WTC11 (cell line): ENCODE measurements at regions not wholly inside any gene's neighbourhood (a gene's known extent, or its start where the extent isn't known, plus 50 kb on each side); places are given as distances from the start of the nearest gene placed in this dataset.

ENCODE experiments used
- CREB1 ChIP-seq: sonication (generic); formaldehyde crosslinking; IDR thresholded peaks from 2 replicates; pipeline ENCODE4 v1.8.0; 2023; ENCODE audit warnings: mild to moderate bottlenecking, missing genetic modification reagents
- CTCF ChIP-seq: fragments of 200-600 bp; IDR thresholded peaks from 2 replicates; pipeline ENCODE4 v1.8.0; 2022; ENCODE audit warnings: antibody characterized with exemption
- E2F4 ChIP-seq: sonication (generic); formaldehyde crosslinking; IDR thresholded peaks from 2 replicates; pipeline ENCODE4 v1.8.1; 2022; ENCODE audit warnings: low read depth, mild to moderate bottlenecking, moderate library complexity, missing genetic modification reagents, borderline replicate concordance
- E2F5 ChIP-seq: sonication (generic); formaldehyde crosslinking; IDR thresholded peaks from 2 replicates; pipeline ENCODE4 v1.8.1; 2022; ENCODE audit warnings: mild to moderate bottlenecking, moderate library complexity, missing genetic modification reagents
- JUN ChIP-seq: sonication (generic); formaldehyde crosslinking; IDR thresholded peaks from 2 replicates; pipeline ENCODE4 v1.8.0; 2023; ENCODE audit warnings: mild to moderate bottlenecking, missing genetic modification reagents
- NFATC4 ChIP-seq: fragments of 250-450 bp; sonication (Bioruptor Pico); IDR thresholded peaks from 2 replicates; pipeline ENCODE4 v1.9.0; 2021; ENCODE audit warnings: mild to moderate bottlenecking
- RELA ChIP-seq: sonication (generic); formaldehyde crosslinking; IDR thresholded peaks from 2 replicates; pipeline ENCODE4 v1.8.1; 2022; ENCODE audit warnings: missing genetic modification reagents, mild to moderate bottlenecking, borderline replicate concordance
- ZNF138 ChIP-seq: sonication (generic); formaldehyde crosslinking; conservative IDR thresholded peaks from 2 replicates; pipeline ENCODE4 v1.8.1; 2022; ENCODE audit warnings: mild to moderate bottlenecking, moderate library complexity, missing genetic modification reagents
- TF ChIP-seq, protein P1 (sequence below): sonication (generic); formaldehyde crosslinking; IDR thresholded peaks from 2 replicates; pipeline ENCODE4 v1.8.1; 2023; ENCODE audit warnings: mild to moderate bottlenecking, missing genetic modification reagents, moderate library complexity

- TF ChIP-seq ZNF138: no peak
- no peak for TF ChIP-seq CTCF
- no peak for TF ChIP-seq E2F4 (CRISPR knock-in tag)
- TF ChIP-seq NFATC4 (CRISPR knock-in tag): no peak
- TF ChIP-seq E2F5 (CRISPR knock-in tag): no peak
- TF ChIP-seq JUN (CRISPR knock-in tag): no peak
- TF ChIP-seq, protein P1, sequence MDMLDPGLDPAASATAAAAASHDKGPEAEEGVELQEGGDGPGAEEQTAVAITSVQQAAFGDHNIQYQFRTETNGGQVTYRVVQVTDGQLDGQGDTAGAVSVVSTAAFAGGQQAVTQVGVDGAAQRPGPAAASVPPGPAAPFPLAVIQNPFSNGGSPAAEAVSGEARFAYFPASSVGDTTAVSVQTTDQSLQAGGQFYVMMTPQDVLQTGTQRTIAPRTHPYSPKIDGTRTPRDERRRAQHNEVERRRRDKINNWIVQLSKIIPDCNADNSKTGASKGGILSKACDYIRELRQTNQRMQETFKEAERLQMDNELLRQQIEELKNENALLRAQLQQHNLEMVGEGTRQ (CRISPR knock-in tag): no peak
- TF ChIP-seq RELA (CRISPR knock-in tag): no peak
- no peak for TF ChIP-seq CREB1 (CRISPR knock-in tag)
Observed at GRCh38 chr11:92453055-92453454, 228.4 kb downstream of the FAT3 start.
